ENCODE measurements at regions not wholly inside any gene's neighbourhood (a gene's known extent, or its start where the extent isn't known, plus 50 kb on each side); places are given as distances from the start of the nearest gene placed in this dataset.

GRCh38 chr5:158378931-158379330 lies 520.0 kb upstream of the CLINT1 start:
- Histone ChIP-seq H4K20me1 (ENCODE audit: insufficient read depth, low read length) (no peaks in the 10 kb centered on the region), H3K36me3 (replicated peaks; ENCODE audit: insufficient read depth, low read length) (no peaks in the 10 kb centered on the region), H2AFZ (ENCODE audit: low read length) (no peak overlapping the region), H3K9ac (ENCODE audit: low read length) (no peak overlapping the region), H3K4me2 (ENCODE audit: low read depth, low read length) (no peak overlapping the region), H3F3A (ENCODE audit: insufficient read depth, low read length) (no peaks in the 10 kb centered on the region), H3K79me2 (ENCODE audit: low read length) (no peaks in the 10 kb centered on the region), H3K9me3 (replicated peaks; ENCODE audit: insufficient read depth, low read length) (no peaks in the 10 kb centered on the region), H3K27ac (ENCODE audit: low read length) (no peak overlapping the region), H3K9me2 (replicated peaks; ENCODE audit: insufficient read depth, low read length) (no peaks in the 10 kb centered on the region), H3K4me1 (ENCODE audit: low read length) (peaks cover 19% of the 10 kb centered on the region), H3K4me3 (ENCODE audit: low read length) (no peak overlapping the region), H3K27me3 (replicated peaks; ENCODE audit: insufficient read depth, low read length) (no peaks in the 10 kb centered on the region)
- TF ChIP-seq EZH2 (optimal IDR thresholded peaks at IDR 0.05; ENCODE audit: low read depth, low read length) (no peak), EZH2phosphoT487 (IDR thresholded peaks at IDR 0.05; ENCODE audit: low read length) (no peak), CTCF (IDR thresholded peaks at IDR 0.05; ENCODE audit: low read length) (no peak)
- no peak for DNase-seq

- Histone ChIP-seq H3K36me3 (replicated peaks; ENCODE audit: insufficient read depth, low read length) (no peaks in the 10 kb centered on the region), H3K27ac (ENCODE audit: low read length) (no peak overlapping the region), H3F3A (ENCODE audit: insufficient read depth, low read length) (no peaks in the 10 kb centered on the region), H3K4me1 (ENCODE audit: low read length) (no peaks in the 10 kb centered on the region), H3K79me2 (ENCODE audit: low read length) (no peaks in the 10 kb centered on the region), H3K27me3 (replicated peaks; ENCODE audit: insufficient read depth, low read length) (no peaks in the 10 kb centered on the region), H2AFZ (ENCODE audit: low read length) (no peak overlapping the region), H3K4me3 (ENCODE audit: low read length) (no peak overlapping the region), H3K9ac (ENCODE audit: low read length) (no peak overlapping the region), H3K9me3 (replicated peaks; ENCODE audit: insufficient read depth, low read length) (no peaks in the 10 kb centered on the region), H3K9me2 (replicated peaks; ENCODE audit: insufficient read depth, low read length) (no peaks in the 10 kb centered on the region; the same call in 1 of the 2 replicates), H4K20me1 (ENCODE audit: insufficient read depth, low read length) (no peaks in the 10 kb centered on the region), H3K4me2 (ENCODE audit: low read depth, low read length) (no peak overlapping the region)
- TF ChIP-seq EZH2 (optimal IDR thresholded peaks at IDR 0.05; ENCODE audit: low read depth, low read length) (no peak), CTCF (IDR thresholded peaks at IDR 0.05; ENCODE audit: low read length) (no peak), EZH2phosphoT487 (IDR thresholded peaks at IDR 0.05; ENCODE audit: low read length) (no peak)
- DNase-seq, result no peak
Observed at GRCh38 chr5:158376679-158377078, 517.7 kb upstream of the CLINT1 start.

GRCh38 chr5:158375531-158375930 lies 516.6 kb upstream of the CLINT1 start:
- Histone ChIP-seq H3K27me3 (replicated peaks; ENCODE audit: insufficient read depth, low read length) (no peaks in the 10 kb centered on the region), H3K9me3 (replicated peaks; ENCODE audit: insufficient read depth, low read length) (no peaks in the 10 kb centered on the region), H3K36me3 (replicated peaks; ENCODE audit: insufficient read depth, low read length) (no peaks in the 10 kb centered on the region), H3K4me1 (ENCODE audit: low read length) (no peaks in the 10 kb centered on the region), H3K9ac (ENCODE audit: low read length) (no peak overlapping the region), H2AFZ (ENCODE audit: low read length) (no peak overlapping the region), H3K4me3 (ENCODE audit: low read length) (no peak overlapping the region), H3K27ac (ENCODE audit: low read length) (no peak overlapping the region), H3F3A (ENCODE audit: insufficient read depth, low read length) (no peaks in the 10 kb centered on the region), H3K9me2 (replicated peaks; ENCODE audit: insufficient read depth, low read length) (no peaks in the 10 kb centered on the region; the same call in 1 of the 2 replicates), H3K79me2 (ENCODE audit: low read length) (no peaks in the 10 kb centered on the region), H3K4me2 (ENCODE audit: low read depth, low read length) (no peak overlapping the region), H4K20me1 (ENCODE audit: insufficient read depth, low read length) (no peaks in the 10 kb centered on the region)
- TF ChIP-seq EZH2phosphoT487 (IDR thresholded peaks at IDR 0.05; ENCODE audit: low read length), result no peak
- no peak for TF ChIP-seq EZH2 (optimal IDR thresholded peaks at IDR 0.05; ENCODE audit: low read depth, low read length)
- no peak for TF ChIP-seq CTCF (IDR thresholded peaks at IDR 0.05; ENCODE audit: low read length)
- no peak for DNase-seq

Data from MM.1S (cell line).